ENCODE measurements at regions not wholly inside any gene's neighbourhood (a gene's known extent, or its start where the extent isn't known, plus 50 kb on each side); places are given as distances from the start of the nearest gene placed in this dataset.

DNA sequence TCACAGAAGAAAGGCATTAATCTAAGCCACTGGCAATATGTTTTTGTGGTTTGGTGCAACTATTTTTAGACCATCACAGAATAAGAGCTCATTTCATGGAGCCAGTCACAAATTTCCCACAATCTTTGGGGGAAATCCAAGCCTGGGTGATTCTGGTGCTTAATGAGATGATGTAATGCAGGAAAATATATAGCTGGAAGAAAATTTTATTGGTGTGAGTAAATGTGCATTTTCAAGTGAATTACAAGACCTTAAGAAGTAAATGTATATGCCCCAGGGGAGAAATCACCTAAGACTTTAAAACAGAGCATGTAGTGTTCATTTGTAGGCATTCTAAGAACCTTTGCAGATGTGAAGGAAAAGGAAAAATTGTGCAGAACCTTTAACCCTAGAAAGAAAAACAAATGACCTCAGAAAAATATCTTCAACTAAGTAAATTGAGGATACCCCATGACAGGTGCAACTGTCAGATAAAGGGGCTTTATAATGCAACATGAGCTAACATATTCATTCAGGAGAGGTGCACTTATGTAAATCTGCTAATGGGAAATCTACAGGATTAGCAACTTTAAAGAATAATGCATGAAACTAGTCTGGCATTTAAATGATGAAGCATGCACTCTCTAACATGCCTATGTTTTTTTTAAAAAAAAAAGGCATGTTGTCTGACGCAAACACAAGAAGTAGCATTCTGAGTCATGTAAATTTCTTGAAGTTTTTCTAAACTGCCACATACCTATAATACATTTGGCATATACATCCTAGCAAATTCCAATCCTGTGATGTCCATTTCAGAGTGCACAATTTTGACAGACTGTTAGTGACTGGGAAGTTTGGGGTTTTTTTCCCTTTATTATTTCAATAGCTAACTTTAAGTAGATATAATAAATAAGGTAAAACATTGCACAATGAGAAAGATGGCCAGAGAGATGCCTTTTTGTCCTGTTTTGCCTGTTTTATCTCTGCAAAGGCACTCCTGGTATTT lies 105.1 kb downstream of the MEX3B start:
- Mint-ChIP-seq H3K4me1 (ENCODE audit: low read depth) (peaks cover 32% of the 10 kb centered on the region), H3K4me3 (ENCODE audit: unreplicated experiment) (no peak overlapping the region), H3K36me3 (ENCODE audit: low read depth) (peaks cover 3% of the 10 kb centered on the region), H3K9me3 (ENCODE audit: low read depth) (peaks cover 3% of the 10 kb centered on the region), H3K27ac (ENCODE audit: unreplicated experiment) (peak overlapping the region; percentile 93), H3K27me3 (ENCODE audit: low read depth) (no peaks in the 10 kb centered on the region)
- DNase-seq (ENCODE audit: low spot score): no peak
- TF ChIP-seq, protein P1, sequence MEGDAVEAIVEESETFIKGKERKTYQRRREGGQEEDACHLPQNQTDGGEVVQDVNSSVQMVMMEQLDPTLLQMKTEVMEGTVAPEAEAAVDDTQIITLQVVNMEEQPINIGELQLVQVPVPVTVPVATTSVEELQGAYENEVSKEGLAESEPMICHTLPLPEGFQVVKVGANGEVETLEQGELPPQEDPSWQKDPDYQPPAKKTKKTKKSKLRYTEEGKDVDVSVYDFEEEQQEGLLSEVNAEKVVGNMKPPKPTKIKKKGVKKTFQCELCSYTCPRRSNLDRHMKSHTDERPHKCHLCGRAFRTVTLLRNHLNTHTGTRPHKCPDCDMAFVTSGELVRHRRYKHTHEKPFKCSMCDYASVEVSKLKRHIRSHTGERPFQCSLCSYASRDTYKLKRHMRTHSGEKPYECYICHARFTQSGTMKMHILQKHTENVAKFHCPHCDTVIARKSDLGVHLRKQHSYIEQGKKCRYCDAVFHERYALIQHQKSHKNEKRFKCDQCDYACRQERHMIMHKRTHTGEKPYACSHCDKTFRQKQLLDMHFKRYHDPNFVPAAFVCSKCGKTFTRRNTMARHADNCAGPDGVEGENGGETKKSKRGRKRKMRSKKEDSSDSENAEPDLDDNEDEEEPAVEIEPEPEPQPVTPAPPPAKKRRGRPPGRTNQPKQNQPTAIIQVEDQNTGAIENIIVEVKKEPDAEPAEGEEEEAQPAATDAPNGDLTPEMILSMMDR (IDR thresholded peaks at IDR 0.05): no peak

DNA sequence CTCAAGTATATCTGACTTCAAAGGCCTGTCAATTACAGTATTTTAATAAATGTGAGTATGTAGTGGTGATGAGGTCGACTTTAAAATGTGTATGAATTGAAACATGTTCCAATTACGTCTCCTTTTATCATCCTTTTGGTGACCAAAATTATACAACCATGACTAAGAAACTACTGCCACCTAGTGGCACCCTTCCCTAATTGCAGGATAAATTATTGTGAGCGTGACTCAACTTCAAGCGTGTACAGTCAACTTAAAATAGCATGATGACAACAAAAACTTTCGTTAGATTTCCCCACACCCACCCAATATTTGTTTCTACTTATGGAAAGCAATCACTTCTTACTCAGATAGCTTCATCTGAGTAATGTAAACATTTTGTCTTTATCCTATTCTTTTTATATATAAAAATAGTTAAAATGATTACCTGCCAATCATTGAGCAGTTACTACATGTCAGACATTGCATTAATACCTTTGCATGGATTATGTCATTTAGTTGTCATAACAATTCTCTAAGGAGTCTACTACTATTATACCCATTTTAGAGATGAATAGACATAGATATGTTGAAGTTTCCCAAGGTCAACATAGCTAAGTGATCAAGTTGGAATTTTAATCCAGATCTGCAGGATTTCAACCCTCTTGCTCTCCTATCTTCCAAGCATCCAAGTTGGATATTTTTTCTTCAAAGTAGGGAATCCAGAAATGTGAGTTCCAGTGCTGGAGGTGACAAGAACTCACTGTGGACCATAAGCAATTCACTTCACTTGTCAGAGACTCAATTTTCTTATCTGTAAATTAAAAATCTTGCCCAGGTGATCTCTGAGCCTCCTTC lies 106.0 kb downstream of the MEX3B start:
- TF ChIP-seq, protein P1 (IDR thresholded peaks at IDR 0.05): peak; percentile 89
- no peak overlapping the region for H3K4me3 Mint-ChIP-seq (ENCODE audit: unreplicated experiment)

DNA sequence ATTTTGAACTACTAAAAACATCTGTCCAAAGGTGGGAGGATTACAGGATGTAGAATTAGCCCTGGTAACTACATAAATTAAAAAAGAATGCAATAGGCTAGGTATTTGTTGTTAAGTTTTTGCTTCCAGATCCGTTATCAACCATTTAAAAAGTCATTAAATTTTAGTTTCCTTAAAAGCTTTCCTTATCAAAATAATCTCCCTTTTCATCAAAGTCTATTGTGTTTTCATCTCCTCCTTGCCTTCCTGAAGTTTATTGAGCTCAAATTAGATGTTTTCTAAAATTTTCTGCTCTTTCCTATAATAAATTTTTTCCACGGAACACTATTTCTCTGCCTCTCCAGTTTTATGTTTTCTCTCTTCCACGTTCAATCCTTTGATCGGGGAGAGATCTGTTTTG lies 108.6 kb downstream of the MEX3B start:
- no peak overlapping the region for H3K27ac Mint-ChIP-seq (ENCODE audit: unreplicated experiment)
- no peak for DNase-seq (ENCODE audit: low spot score)
- H3K4me3 Mint-ChIP-seq (ENCODE audit: unreplicated experiment): no peak overlapping the region
- peaks cover 3% of the 10 kb centered on the region for H3K9me3 Mint-ChIP-seq (ENCODE audit: low read depth)
- peaks cover 23% of the 10 kb centered on the region for H3K4me1 Mint-ChIP-seq (ENCODE audit: low read depth)
- H3K36me3 Mint-ChIP-seq (ENCODE audit: low read depth): peaks cover 3% of the 10 kb centered on the region
- TF ChIP-seq, protein P1 (IDR thresholded peaks at IDR 0.05): no peak
- H3K27me3 Mint-ChIP-seq (ENCODE audit: low read depth): no peaks in the 10 kb centered on the region

More for the DNA sequence above, 106.0 kb downstream of the MEX3B start:
- Mint-ChIP-seq H3K9me3 (ENCODE audit: low read depth) (peaks cover 3% of the 10 kb centered on the region), H3K4me1 (ENCODE audit: low read depth) (peaks cover 32% of the 10 kb centered on the region), H3K27ac (ENCODE audit: unreplicated experiment) (peak overlapping the region; percentile 93), H3K27me3 (ENCODE audit: low read depth) (no peaks in the 10 kb centered on the region), H3K36me3 (ENCODE audit: low read depth) (peaks cover 3% of the 10 kb centered on the region)
- DNase-seq (ENCODE audit: low spot score): no peak

DNA sequence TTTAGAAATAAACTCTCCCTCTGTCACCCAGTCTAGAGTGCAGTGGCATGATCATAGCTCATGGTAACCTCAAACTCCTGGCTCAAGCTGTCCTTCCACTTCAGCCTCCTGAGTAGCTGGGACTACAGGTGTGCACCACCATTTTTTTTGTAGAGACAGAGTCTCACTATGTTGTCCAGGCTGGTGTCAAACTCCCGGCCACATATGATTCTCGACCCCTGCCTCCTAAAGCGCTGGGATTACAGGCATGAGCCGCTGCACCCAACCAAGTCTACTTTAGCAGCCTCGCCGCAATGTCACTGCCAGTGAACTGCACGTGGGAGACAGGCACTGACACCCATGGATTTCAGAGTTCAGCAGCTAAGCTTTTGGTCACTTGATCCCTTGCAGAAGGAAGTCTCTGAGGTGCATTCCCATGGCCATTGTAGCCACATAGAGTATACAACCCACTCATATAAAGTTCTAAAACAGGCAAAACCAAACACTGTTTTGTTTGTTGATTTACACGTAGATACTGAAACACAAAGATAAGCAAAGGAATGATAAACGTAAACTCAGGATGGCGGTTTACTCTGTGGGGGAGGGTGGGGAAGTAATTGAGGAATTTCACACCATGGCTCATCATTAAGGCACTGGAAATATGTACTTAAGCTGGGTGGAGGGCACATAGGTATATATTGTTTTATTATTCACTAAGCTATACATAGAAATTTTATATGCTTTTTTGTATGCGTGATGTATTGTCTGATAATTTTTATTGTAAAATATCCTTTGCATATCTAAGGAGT lies 115.0 kb downstream of the MEX3B start:
- DNase-seq (ENCODE audit: low spot score): no peak
- Mint-ChIP-seq H3K27me3 (ENCODE audit: low read depth) (no peaks in the 10 kb centered on the region), H3K9me3 (ENCODE audit: low read depth) (no peaks in the 10 kb centered on the region), H3K4me3 (ENCODE audit: unreplicated experiment) (no peak overlapping the region), H3K27ac (ENCODE audit: unreplicated experiment) (no peak overlapping the region), H3K4me1 (ENCODE audit: low read depth) (no peaks in the 10 kb centered on the region), H3K36me3 (ENCODE audit: low read depth) (no peaks in the 10 kb centered on the region)
- TF ChIP-seq, protein P1 (IDR thresholded peaks at IDR 0.05): no peak

Measured in chondrocyte (in vitro differentiated cells).